ENCODE measurements at regions not wholly inside any gene's neighbourhood (a gene's known extent, or its start where the extent isn't known, plus 50 kb on each side); places are given as distances from the start of the nearest gene placed in this dataset.
A peak's percentile ranks its signal among the peaks of the same experiment; 100 is the strongest.

DNA sequence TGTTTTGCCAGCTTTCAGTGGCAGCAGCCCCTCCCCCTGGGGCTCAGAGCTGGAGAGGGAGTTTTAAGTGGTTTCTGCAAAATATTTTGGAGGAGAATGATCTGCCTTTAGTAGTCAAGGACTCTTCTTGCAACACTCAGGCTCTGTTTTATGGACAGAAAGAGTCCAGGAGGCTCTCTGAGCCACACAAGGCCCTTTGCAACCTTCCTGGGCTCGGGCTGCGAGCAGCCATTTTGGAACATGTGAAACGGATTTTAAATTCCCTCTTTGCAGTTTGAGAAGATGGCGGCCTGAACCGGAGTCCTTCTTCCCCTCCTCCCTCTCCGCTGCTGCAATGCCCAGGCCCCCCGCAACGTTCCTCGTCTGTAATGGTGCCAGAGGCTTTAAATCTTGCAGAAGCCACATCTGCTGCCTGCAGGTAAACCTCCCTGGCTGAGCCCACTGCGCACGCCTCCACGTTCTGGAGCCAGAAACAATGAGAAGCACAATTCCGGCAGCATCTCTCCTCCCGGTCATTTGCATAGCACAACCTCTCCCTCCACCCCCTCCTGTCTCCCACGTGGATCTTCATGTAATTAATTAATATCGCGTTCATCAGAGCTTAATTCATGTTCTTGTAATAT is 386.1 kb downstream of the SEC14L1 start:
- H3K27ac ChIP-seq = peak overlapping the region; percentile 85
- TF ChIP-seq, protein P1, sequence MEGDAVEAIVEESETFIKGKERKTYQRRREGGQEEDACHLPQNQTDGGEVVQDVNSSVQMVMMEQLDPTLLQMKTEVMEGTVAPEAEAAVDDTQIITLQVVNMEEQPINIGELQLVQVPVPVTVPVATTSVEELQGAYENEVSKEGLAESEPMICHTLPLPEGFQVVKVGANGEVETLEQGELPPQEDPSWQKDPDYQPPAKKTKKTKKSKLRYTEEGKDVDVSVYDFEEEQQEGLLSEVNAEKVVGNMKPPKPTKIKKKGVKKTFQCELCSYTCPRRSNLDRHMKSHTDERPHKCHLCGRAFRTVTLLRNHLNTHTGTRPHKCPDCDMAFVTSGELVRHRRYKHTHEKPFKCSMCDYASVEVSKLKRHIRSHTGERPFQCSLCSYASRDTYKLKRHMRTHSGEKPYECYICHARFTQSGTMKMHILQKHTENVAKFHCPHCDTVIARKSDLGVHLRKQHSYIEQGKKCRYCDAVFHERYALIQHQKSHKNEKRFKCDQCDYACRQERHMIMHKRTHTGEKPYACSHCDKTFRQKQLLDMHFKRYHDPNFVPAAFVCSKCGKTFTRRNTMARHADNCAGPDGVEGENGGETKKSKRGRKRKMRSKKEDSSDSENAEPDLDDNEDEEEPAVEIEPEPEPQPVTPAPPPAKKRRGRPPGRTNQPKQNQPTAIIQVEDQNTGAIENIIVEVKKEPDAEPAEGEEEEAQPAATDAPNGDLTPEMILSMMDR (conservative IDR thresholded peaks at IDR 0.05) = no peak

DNA sequence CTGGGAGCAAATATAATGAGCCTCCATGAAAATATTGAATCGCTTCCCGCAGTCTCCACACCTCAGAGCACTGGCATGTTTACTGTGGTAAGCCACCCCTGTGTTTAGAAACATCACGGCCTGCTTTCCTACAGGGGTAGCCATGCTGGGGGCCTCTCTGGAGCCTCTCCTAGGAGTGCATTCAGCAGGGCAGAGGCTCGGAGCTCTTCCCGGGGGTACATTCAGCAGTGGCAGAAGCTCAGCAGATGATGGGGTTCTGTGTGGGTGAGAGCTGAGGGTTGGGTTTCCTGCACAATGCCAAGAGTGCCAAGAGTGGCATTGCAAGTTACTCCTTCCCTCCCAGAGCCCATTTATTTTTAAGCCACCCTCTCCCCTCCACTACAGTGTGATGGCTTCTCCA is 386.6 kb downstream of the SEC14L1 start:
- peak overlapping the region; percentile 85 for H3K27ac ChIP-seq
- TF ChIP-seq, protein P1 (conservative IDR thresholded peaks at IDR 0.05) = no peak

DNA sequence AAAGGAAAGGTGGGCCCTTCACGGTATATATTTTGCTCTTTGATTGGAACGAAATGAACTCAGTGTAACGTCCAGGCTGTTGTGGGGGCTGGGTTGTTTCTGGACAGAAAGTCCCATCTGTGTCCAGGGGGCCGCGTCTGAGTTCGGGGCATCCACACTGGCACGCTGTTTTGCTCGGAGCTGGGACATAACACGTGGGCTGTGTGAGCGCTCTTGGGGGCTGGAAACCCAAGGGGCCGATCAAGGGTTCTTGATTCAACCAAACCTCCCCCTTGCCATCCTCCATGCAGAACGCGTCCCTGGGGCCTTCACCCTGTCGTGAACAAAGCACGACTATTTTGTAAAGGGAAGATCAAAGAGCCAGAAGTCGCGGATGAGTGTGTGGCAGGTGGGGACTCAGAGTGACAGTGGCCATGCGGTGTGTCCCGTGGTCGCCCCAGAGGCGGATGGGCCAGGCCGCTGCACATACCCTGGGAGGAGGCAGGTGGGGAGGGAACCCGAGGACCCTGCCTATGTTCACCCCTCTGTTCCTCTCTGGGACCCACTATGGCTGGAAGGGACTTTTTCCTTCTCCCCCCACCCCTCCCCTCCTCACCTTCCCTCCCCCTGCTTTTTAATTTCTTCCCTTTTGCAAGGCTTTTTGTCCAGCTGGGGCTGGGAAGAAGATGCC is 387.2 kb downstream of the SEC14L1 start:
- TF ChIP-seq, protein P1 (conservative IDR thresholded peaks at IDR 0.05) = no peak
- H3K27ac ChIP-seq = peak overlapping the region; percentile 85

DNA sequence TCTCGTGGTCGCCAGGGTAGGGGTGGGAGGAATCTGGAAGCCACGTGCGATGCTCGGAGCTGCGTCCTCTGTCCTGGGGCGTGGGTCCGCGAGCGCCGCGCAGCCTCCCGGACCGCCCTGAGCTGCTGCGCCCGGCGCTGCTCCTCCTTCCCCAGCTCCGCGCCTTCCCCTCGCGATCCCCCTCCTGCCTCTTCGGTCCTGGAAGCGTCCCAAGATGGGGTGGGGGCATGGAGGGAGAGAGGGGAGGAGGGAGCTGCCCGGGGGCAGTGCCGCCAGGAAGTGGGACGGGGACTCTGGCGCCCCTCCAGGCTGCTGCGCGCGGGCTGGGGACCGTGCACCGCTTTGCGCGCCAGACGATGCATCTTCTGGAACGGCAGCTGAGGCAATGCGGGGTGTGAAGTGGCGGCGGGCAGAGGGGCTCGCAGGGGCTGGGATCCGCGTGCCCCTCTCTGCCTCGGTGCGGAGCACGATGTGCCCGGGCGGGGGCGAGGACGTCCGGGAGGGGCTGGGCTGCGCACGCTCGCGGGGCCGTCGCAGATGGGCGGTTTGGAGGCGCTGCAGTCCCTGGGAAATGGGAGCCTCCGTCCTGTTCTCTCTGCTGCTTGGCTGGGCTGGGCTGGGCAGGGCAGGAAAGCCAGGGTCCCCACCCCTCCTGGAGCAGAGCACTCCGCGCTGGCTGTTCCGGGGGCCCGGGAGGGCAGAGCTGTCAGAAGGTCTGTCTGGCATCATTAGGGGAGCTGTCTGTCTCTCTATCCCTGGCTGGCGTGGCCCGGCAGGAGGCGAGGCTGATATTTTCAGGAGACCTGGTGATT is 388.0 kb downstream of the SEC14L1 start:
- TF ChIP-seq, protein P1 (conservative IDR thresholded peaks at IDR 0.05) = peak; percentile 56
- H3K27ac ChIP-seq = peak overlapping the region; percentile 85

DNA sequence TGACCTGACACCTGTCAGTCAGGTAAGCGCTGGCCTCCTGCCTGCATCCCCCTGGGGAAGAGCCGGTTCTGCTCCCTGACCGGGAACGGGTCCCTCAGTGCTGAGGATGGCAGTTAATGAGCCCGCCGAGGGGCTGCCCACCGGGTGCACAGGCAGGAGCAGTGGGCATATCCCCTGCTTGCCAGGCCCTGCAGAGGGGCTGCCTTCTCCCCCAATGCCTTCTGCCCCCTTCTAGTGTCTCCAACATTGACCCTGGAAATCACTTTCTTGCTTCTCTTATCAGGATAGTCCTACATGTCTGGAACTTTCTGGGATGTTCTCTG is 388.5 kb downstream of the SEC14L1 start:
- TF ChIP-seq, protein P1 (conservative IDR thresholded peaks at IDR 0.05) = no peak

DNA sequence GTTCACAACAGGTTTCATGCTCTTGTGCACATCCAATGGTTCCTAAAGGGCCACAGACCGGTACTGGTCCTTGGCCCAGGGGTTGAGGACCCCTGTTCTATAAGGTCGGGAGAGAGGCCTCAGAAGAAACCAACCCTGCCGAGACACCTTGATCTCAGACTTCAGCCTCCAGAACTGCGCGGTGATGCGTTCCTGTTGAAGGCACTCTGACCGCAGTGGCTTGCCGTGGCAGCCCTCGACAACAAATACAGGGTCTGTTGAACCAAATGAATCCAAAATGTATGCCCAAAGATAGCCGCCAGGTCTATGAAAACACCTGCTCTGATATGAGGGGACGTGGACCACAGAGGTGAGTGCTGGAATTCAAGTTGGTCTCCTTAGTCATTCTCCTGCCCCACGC is 389.8 kb downstream of the SEC14L1 start:
- H3K27ac ChIP-seq = peak overlapping the region; percentile 19; the same call in 1 of the 2 replicates
- TF ChIP-seq, protein P1 (conservative IDR thresholded peaks at IDR 0.05) = no peak

More for the DNA sequence above, 388.5 kb downstream of the SEC14L1 start:
- H3K27ac ChIP-seq = no peak overlapping the region

DNA sequence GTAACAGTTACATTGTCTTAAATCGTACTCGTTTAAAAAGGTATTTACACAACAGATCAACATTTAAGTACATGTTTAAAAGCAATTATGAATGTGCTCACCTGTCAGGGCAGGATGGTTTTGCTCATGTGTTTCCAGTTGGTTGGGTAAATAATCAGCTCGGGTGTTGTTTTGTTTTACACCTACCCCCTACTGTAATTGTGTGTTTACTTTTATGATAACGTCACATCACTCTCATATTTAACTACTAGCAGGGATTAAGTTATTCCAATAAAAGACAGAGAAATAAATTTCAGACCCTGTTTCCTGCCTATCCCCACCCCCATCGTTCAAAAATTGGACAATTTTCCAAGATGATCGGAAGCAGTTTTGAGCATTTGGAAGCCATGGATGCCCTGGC is 390.2 kb downstream of the SEC14L1 start:
- TF ChIP-seq, protein P1 (conservative IDR thresholded peaks at IDR 0.05) = no peak
- H3K27ac ChIP-seq = peak overlapping the region; percentile 19; the same call in 1 of the 2 replicates

Measured in VCaP (cell line).